ENCODE measurements at regions not wholly inside any gene's neighbourhood (a gene's known extent, or its start where the extent isn't known, plus 50 kb on each side); places are given as distances from the start of the nearest gene placed in this dataset.

DNA sequence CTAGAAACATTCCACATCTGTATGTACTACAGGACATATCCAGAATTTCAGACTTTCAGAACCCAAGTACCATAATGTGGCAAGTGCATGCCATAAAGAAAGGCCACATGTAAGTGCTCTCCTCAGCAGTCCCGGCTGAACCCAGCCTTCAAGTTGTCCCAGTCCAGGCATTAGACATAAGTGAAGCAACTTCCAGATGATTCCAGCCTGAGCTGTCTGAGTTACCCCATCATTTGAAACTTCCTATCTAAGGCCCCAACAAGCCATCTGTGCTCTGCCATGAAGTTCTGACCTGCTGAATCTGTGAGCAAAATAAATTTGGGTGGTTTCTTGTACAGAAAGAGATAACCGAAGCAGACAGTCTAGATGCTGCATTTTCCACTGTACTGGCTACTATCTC lies 218.8 kb downstream of the IPMK start:
- Mint-ChIP-seq H3K27ac (no peak overlapping the region), H3K4me1 (ENCODE audit: low read depth) (no peaks in the 10 kb centered on the region), H3K9me3 (no peaks in the 10 kb centered on the region), H3K27me3 (no peaks in the 10 kb centered on the region), H3K36me3 (ENCODE audit: low read depth) (no peaks in the 10 kb centered on the region), H3K4me3 (no peak overlapping the region)
- DNase-seq (no peak), ATAC-seq (ENCODE audit: poor library complexity) (no peak)
- CTCF ChIA-PET = no interaction called here
- Histone ChIP-seq H3K4me3 (ENCODE audit: low read length) (no peak overlapping the region), H3K27ac (ENCODE audit: low read depth in 1 of 2, low read length in 2 of 2) (no peak overlapping the region), H3K4me1 (ENCODE audit: insufficient read depth, low read length) (no peaks in the 10 kb centered on the region), H3K27me3 (ENCODE audit: control insufficient read depth in 1 of 2, insufficient read depth in 2 of 2, low read length in 2 of 2) (no peaks in the 10 kb centered on the region), H3K36me3 (ENCODE audit: insufficient read depth, low read length) (no peaks in the 10 kb centered on the region), H3K9me3 (ENCODE audit: control insufficient read depth in 1 of 2, insufficient read depth in 1 of 2, low read length in 2 of 2) (no peaks in the 10 kb centered on the region)
- TF ChIP-seq, protein P1, sequence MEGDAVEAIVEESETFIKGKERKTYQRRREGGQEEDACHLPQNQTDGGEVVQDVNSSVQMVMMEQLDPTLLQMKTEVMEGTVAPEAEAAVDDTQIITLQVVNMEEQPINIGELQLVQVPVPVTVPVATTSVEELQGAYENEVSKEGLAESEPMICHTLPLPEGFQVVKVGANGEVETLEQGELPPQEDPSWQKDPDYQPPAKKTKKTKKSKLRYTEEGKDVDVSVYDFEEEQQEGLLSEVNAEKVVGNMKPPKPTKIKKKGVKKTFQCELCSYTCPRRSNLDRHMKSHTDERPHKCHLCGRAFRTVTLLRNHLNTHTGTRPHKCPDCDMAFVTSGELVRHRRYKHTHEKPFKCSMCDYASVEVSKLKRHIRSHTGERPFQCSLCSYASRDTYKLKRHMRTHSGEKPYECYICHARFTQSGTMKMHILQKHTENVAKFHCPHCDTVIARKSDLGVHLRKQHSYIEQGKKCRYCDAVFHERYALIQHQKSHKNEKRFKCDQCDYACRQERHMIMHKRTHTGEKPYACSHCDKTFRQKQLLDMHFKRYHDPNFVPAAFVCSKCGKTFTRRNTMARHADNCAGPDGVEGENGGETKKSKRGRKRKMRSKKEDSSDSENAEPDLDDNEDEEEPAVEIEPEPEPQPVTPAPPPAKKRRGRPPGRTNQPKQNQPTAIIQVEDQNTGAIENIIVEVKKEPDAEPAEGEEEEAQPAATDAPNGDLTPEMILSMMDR (IDR thresholded peaks at IDR 0.05) = no peak
- intact Hi-C loops (cut with DNase I, micrococcal nuclease) = no loop called here
- POLR2A ChIA-PET = no interaction called here

DNA sequence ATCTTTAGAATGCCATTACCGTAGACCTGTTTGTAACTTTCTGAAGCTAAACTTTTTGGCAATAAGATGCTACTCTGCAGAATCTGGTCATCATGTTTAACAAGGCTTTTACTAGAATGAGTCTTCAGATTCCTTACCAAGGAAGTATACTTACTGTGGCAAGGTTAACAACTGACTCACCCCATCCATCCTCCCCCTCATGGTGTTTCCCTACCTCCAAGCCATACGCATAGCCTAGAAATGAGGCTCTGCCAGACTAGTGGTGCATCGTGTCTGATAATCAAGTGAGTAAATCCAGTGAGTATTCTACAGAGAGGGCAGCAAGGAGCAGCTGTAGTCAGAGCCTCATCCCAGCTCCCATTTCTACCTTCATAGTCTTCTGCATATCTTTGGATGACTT lies 223.6 kb downstream of the IPMK start:
- H3K27ac ChIP-seq (ENCODE audit: low read depth in 1 of 2, low read length in 2 of 2) = no peak overlapping the region

DNA sequence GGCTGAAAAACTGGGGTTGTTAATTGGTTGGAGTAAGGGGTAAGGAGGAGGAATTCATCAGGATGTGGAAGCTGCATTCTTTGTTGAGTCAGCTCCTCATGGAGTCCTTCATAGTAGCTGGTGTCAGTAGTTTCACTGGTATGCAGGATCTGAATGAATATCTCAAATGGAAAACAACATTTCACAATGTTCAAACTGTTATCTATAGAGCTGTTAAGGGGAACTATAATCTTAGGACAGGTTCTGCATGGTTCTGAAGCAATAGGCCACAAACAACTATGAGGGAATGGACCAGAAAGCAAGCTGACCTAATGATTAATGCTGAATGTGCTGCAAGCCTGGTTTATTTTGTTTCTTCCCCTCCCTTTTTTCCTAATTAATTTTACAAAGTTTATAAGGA lies 225.8 kb downstream of the IPMK start:
- ChIA-PET POLR2A (no interaction called here), CTCF (no interaction called here)
- Mint-ChIP-seq H3K4me1 (ENCODE audit: low read depth) (no peaks in the 10 kb centered on the region), H3K9me3 (peaks cover 7% of the 10 kb centered on the region), H3K36me3 (ENCODE audit: low read depth) (no peaks in the 10 kb centered on the region), H3K27ac (no peak overlapping the region), H3K27me3 (no peaks in the 10 kb centered on the region), H3K4me3 (no peak overlapping the region)
- H3K36me3 ChIP-seq (ENCODE audit: insufficient read depth, low read length) = no peaks in the 10 kb centered on the region
- H3K27me3 ChIP-seq (ENCODE audit: control insufficient read depth in 1 of 2, insufficient read depth in 2 of 2, low read length in 2 of 2) = no peaks in the 10 kb centered on the region
- TF ChIP-seq, protein P1 (IDR thresholded peaks at IDR 0.05) = no peak
- peaks cover 5 to 6% of the 10 kb centered on the region in 2 experiments for H3K9me3 ChIP-seq (ENCODE audit: control insufficient read depth in 1 of 2, insufficient read depth in 1 of 2, low read length in 2 of 2)
- no peaks in the 10 kb centered on the region for H3K4me1 ChIP-seq (ENCODE audit: insufficient read depth, low read length)
- DNase-seq = no peak
- no peak overlapping the region for H3K27ac ChIP-seq (ENCODE audit: low read depth in 1 of 2, low read length in 2 of 2)
- no peak for ATAC-seq (ENCODE audit: poor library complexity)
- intact Hi-C loops (cut with DNase I, micrococcal nuclease) = no loop called here
- H3K4me3 ChIP-seq (ENCODE audit: low read length) = no peak overlapping the region

More for the DNA sequence above, 223.6 kb downstream of the IPMK start:
- peaks cover 7% of the 10 kb centered on the region for H3K9me3 Mint-ChIP-seq
- no peaks in the 10 kb centered on the region for H3K27me3 Mint-ChIP-seq
- H3K36me3 Mint-ChIP-seq (ENCODE audit: low read depth) = no peaks in the 10 kb centered on the region
- DNase-seq = no peak
- H3K36me3 ChIP-seq (ENCODE audit: insufficient read depth, low read length) = no peaks in the 10 kb centered on the region
- no peaks in the 10 kb centered on the region for H3K4me1 ChIP-seq (ENCODE audit: insufficient read depth, low read length)
- TF ChIP-seq, protein P1 (IDR thresholded peaks at IDR 0.05) = no peak
- H3K4me3 Mint-ChIP-seq = no peak overlapping the region
- H3K4me3 ChIP-seq (ENCODE audit: low read length) = no peak overlapping the region
- H3K9me3 ChIP-seq (ENCODE audit: control insufficient read depth in 1 of 2, insufficient read depth in 1 of 2, low read length in 2 of 2) = peaks cover 5 to 6% of the 10 kb centered on the region in 2 experiments
- ChIA-PET POLR2A (no interaction called here), CTCF (no interaction called here)
- no peaks in the 10 kb centered on the region for H3K4me1 Mint-ChIP-seq (ENCODE audit: low read depth)
- H3K27me3 ChIP-seq (ENCODE audit: control insufficient read depth in 1 of 2, insufficient read depth in 2 of 2, low read length in 2 of 2) = no peaks in the 10 kb centered on the region
- H3K27ac Mint-ChIP-seq = no peak overlapping the region
- intact Hi-C loops (cut with DNase I, micrococcal nuclease) = no loop called here
- ATAC-seq (ENCODE audit: poor library complexity) = no peak

Measured in CD4-positive, alpha-beta T cell (primary cell).